AG04450 (cell line): ENCODE measurements at regions not wholly inside any gene's neighbourhood (a gene's known extent, or its start where the extent isn't known, plus 50 kb on each side); places are given as distances from the start of the nearest gene placed in this dataset.

Experiments used
- CTCF ChIA-PET: fragments of 300-600, 350-600 bp; formaldehyde crosslinking; extraction: SDS; loops from one replicate; lab custom pipeline; 2022; ENCODE audit warnings: antibody characterized with exemption, inconsistent platforms; lab: Charles Lee
- POLR2A ChIA-PET: fragments of 350-600 bp; formaldehyde crosslinking; extraction: SDS; loops from one replicate; lab custom pipeline; 2021; ENCODE audit warnings: antibody characterized with exemption, inconsistent platforms; lab: Yijun Ruan, JAX
- DNase-seq: peaks from one replicate; pipeline ENCODE4 v3.0.0-alpha.2; 2011; ENCODE audit warnings: low read depth, low spot score
- H3K27ac ChIP-seq: one replicate; pipeline ENCODE4 v1.5.1; 2012; ENCODE audit warnings: low read depth, low read length, control low read depth
- H3K27me3 ChIP-seq: one replicate; pipeline ENCODE4 v1.6.0; 2012; ENCODE audit warnings: low read length; ENCODE audit not compliant: control insufficient read depth, insufficient read depth
- H3K4me3 ChIP-seq: 2 replicates; pipeline ENCODE4 v1.5.1; 2011; ENCODE audit warnings: mild to moderate bottlenecking, low read depth, low read length, control low read depth
- H3K9me3 ChIP-seq: 2 replicates; pipeline ENCODE4 v1.5.1; 2012; ENCODE audit warnings: low read length; ENCODE audit not compliant: control insufficient read depth, insufficient read depth
- TF ChIP-seq, protein P1 (sequence below): IDR thresholded peaks from 2 replicates; pipeline ENCODE4 v1.5.1; 2011; ENCODE audit warnings: low read depth, low read length, control low read depth, inconsistent platforms

DNA sequence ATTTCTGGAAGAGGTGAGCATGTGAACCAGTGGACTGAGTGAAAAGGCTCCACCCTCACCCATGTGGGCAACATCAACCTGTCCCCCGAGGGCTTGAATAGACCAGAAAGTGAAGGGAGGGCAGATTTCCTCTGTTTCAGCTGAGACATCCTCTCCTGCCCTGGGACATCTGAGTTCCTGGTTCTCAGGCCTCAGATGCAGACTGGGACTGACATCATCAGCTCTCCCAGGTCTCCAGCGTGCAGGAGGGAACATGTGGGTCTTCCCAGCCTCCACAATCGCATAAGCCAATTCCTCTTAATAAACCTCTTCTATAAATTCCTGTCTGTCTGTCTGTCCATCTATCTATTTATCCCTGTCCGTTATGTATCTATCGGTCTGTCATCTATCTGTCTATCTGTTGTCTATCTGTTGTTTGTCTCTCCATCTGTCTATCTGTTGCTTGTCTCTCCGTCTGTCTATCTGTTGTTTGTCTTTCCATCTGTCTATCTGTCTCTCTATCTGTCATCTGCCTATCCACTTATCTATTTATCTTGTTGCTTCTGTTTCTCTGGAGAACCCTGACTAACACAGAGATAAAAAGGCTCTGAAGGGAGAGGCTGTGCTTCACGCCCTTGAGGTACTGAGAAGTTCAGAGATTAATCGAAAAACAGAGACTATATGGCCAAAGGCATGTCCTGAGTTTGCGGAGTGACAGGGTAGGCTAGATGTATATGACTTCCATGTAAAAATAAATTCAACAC, 140.3 kb upstream of the PFKP start:
- peaks cover 3% of the 10 kb centered on the region; the same call in 1 of the 2 replicates for H3K9me3 ChIP-seq
- no peak overlapping the region for H3K4me3 ChIP-seq
- CTCF ChIA-PET, result interaction anchor here (0.9 to 11.2 kb wide), 14 partner anchors 13 to 180 kb away, joined by 3 to 247 read pairs (median 8); no protein-coding TSS in a partner anchor
- peaks cover 6% of the 10 kb centered on the region for H3K27me3 ChIP-seq
- TF ChIP-seq, protein P1, sequence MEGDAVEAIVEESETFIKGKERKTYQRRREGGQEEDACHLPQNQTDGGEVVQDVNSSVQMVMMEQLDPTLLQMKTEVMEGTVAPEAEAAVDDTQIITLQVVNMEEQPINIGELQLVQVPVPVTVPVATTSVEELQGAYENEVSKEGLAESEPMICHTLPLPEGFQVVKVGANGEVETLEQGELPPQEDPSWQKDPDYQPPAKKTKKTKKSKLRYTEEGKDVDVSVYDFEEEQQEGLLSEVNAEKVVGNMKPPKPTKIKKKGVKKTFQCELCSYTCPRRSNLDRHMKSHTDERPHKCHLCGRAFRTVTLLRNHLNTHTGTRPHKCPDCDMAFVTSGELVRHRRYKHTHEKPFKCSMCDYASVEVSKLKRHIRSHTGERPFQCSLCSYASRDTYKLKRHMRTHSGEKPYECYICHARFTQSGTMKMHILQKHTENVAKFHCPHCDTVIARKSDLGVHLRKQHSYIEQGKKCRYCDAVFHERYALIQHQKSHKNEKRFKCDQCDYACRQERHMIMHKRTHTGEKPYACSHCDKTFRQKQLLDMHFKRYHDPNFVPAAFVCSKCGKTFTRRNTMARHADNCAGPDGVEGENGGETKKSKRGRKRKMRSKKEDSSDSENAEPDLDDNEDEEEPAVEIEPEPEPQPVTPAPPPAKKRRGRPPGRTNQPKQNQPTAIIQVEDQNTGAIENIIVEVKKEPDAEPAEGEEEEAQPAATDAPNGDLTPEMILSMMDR, result no peak
- DNase-seq, result no peak
- POLR2A ChIA-PET, result no interaction called here
- no peak overlapping the region for H3K27ac ChIP-seq

DNA sequence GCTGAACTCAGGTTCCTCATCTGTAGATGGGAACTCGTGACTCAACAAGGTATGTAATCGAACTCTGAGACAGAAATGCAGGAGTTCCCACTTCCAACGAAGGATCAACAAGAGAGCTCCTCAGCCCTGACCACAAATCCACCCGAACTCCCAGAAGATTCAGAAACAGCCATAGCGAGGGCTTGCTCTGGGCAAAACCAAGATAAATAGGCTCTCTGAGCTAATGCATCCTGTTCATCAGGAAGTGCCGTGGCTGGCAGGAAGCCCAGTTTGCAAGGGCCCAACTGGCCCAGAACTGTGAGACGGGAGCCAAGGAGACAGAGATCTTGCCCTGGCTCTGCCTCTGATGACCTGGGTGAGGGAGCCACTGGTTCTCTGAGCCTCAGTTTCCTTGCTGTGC, 141.7 kb upstream of the PFKP start:
- Histone ChIP-seq H3K27ac (no peak overlapping the region), H3K4me3 (no peak overlapping the region), H3K9me3 (peaks cover 3% of the 10 kb centered on the region; the same call in 1 of the 2 replicates), H3K27me3 (peaks cover 6% of the 10 kb centered on the region)
- ChIA-PET CTCF (interaction anchor here (11.2 kb wide), 1 partner anchor 119 kb away, joined by 247 read pairs; no protein-coding TSS in a partner anchor), POLR2A (no interaction called here)
- DNase-seq, result no peak
- TF ChIP-seq, protein P1, result no peak

DNA sequence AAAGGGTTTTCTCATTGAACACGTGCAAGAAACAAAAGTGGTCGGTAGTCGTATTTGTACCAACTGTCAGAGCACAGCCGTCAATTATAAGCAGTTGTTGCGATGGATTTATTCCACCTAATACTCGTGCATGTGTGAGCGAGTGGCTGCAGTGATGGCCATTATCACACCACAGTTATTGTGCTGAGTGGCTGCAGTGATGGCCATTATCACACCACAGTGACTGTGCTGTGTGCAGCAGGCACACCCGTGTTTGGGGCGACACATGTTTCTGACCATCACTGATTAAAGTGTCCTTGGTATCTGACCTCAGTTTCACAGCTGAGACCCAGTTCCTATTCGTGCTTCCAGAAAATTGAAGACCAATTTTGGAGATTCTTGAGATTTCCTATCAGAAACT, 142.9 kb upstream of the PFKP start:
- DNase-seq, result no peak
- H3K4me3 ChIP-seq, result no peak overlapping the region
- POLR2A ChIA-PET, result no interaction called here
- H3K27me3 ChIP-seq, result peaks cover 4% of the 10 kb centered on the region
- CTCF ChIA-PET, result interaction anchor here (0.6 to 11.2 kb wide), 2 partner anchors 57 to 121 kb away, joined by 4 to 247 read pairs; no protein-coding TSS in a partner anchor
- TF ChIP-seq, protein P1, result no peak
- H3K27ac ChIP-seq, result no peak overlapping the region
- H3K9me3 ChIP-seq, result peaks cover 3% of the 10 kb centered on the region; the same call in 1 of the 2 replicates

DNA sequence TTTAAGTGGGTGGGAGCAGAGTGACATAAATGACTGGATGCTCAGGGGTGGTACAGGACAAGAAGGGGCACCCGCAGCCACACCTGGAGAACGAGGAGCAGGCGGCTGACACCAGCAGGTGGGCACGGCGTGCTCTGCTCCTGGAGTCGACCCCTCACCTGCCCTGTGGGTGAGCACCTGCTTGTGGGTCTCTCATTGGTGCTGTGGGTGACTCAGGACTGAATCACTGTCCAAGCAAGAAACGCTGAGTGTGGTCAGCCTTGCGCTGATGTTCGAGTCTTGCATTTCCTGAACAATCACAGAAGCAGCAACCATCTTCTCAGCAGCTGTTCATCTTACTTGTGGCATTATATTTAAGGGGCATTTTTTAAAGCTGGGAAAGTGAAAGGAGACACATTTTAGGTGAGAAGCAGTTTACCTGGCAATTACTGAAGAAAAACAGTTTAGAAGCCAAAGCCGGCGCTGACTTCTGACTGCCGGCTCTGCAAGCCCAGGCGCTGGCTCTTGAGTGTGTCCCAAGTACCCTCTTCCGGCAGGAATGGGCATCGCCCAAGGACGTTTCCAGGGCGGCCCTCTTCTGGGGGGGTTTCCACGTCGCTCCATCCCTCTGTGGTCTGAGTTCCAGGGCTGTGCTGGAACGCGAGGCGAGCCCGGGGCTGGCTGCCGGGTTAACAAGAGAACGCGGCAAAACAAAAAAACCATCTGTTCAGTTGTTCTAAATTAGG, 145.2 kb upstream of the PFKP start:
- no peak for DNase-seq
- TF ChIP-seq, protein P1, result no peak
- H3K9me3 ChIP-seq, result peaks cover 3% of the 10 kb centered on the region; the same call in 1 of the 2 replicates
- CTCF ChIA-PET, result no interaction called here
- no peak overlapping the region for H3K27ac ChIP-seq
- POLR2A ChIA-PET, result no interaction called here
- H3K4me3 ChIP-seq, result no peak overlapping the region
- peaks cover 7% of the 10 kb centered on the region for H3K27me3 ChIP-seq

DNA sequence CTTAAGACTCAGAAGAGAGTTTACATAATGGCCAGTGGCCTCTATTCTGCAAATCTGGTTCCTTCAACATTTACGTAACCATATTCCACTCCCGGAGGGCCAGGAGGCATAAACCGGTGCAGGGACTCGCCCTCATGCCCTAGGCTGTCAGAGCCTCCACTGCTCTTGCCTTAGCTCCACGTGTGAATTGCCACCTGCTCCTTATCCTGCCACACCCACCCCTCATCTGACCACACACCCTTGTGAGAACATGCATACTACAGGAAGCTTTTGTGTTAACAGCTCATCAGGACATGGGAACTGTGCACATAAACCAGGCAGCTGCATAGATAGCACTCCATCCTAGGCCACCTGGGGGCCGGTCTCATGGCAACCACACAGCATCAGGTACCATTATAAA, 146.7 kb upstream of the PFKP start:
- ChIA-PET CTCF (interaction anchor here (0.9 to 2.1 kb wide), 3 partner anchors 8 to 123 kb away, joined by 3 to 14 read pairs (median 5); no protein-coding TSS in a partner anchor), POLR2A (no interaction called here)
- TF ChIP-seq, protein P1, result no peak
- Histone ChIP-seq H3K9me3 (peaks cover 3% of the 10 kb centered on the region; the same call in 1 of the 2 replicates), H3K27ac (no peak overlapping the region), H3K27me3 (peaks cover 5% of the 10 kb centered on the region), H3K4me3 (no peak overlapping the region)
- no peak for DNase-seq
